GM23248 (cell line): ENCODE measurements at regions not wholly inside any gene's neighbourhood (a gene's known extent, or its start where the extent isn't known, plus 50 kb on each side); places are given as distances from the start of the nearest gene placed in this dataset.

Experiments used
- EZH2 ChIP-seq: fragments of 200-600 bp; sonication (generic); IDR thresholded peaks from 2 replicates; pipeline ENCODE4 v1.6.1; 2018; ENCODE audit warnings: antibody characterized with exemption, mild to moderate bottlenecking; ENCODE audit not compliant: insufficient read depth, poor library complexity, severe bottlenecking
- EZH2phosphoT487 ChIP-seq: fragments of 200-600 bp; sonication (generic); IDR thresholded peaks from 2 replicates; pipeline ENCODE4 v1.6.1; 2018; ENCODE audit warnings: antibody characterized with exemption, moderate library complexity, mild to moderate bottlenecking, low read depth; ENCODE audit not compliant: insufficient read depth

GRCh38 chr6:146908786-146909185, 295.4 kb upstream of the STXBP5 start:
- TF ChIP-seq EZH2 (no peak), EZH2phosphoT487 (no peak)
